Right atrium auricular region (tissue), 2 donors: ENCODE measurements at regions not wholly inside any gene's neighbourhood (a gene's known extent, or its start where the extent isn't known, plus 50 kb on each side); places are given as distances from the start of the nearest gene placed in this dataset.

Source experiments
- DNase-seq: peaks from one replicate; pipeline ENCODE4 v3.0.0-alpha.2; 2019; ENCODE audit warnings: low spot score
- H3K27ac ChIP-seq, 2 donors: fragments of 200-600 bp; sonication (generic); 1 replicate in 1 of 2; 2 replicates in 1 of 2; pipeline ENCODE4 v1.5.1; 2016 to 2019
- H3K27me3 ChIP-seq, 2 donors: fragments of 200-600 bp; sonication (generic); one replicate each; pipeline versions ENCODE4 v1.5.1 to v1.6.0; 2017 to 2019
- H3K36me3 ChIP-seq: fragments of 200-600 bp; sonication (generic); one replicate; pipeline ENCODE4 v1.5.1; 2016
- H3K4me1 ChIP-seq, 2 donors: fragments of 200-600 bp; sonication (generic); one replicate each; pipeline versions ENCODE4 v1.5.1 to v1.6.0; 2017 to 2019
- H3K4me3 ChIP-seq, 2 donors: fragments of 200-600 bp; sonication (generic); 1 replicate in 1 of 2; 2 replicates in 1 of 2; pipeline ENCODE4 v1.5.1; 2017 to 2019; ENCODE audit warnings: mild to moderate bottlenecking in 1 of 2, moderate library complexity in 1 of 2
- H3K9me3 ChIP-seq, 2 donors: fragments of 200-600 bp; sonication (generic); one replicate each; pipeline ENCODE4 v1.5.1; 2019
- TF ChIP-seq, protein P1 (sequence below), 2 donors: fragments of 200-600 bp; sonication (generic); IDR thresholded peaks; one replicate each; pipeline ENCODE4 v1.5.1; 2019; ENCODE audit warnings: antibody characterized with exemption in 2 of 2

- Histone ChIP-seq H3K4me1 (no peaks in the 10 kb centered on the region), H3K36me3 (no peaks in the 10 kb centered on the region), H3K27me3 (no peaks in the 10 kb centered on the region), H3K27ac (no peak overlapping the region), H3K9me3 (no peaks in the 10 kb centered on the region), H3K4me3 (no peak overlapping the region)
- TF ChIP-seq, protein P1, sequence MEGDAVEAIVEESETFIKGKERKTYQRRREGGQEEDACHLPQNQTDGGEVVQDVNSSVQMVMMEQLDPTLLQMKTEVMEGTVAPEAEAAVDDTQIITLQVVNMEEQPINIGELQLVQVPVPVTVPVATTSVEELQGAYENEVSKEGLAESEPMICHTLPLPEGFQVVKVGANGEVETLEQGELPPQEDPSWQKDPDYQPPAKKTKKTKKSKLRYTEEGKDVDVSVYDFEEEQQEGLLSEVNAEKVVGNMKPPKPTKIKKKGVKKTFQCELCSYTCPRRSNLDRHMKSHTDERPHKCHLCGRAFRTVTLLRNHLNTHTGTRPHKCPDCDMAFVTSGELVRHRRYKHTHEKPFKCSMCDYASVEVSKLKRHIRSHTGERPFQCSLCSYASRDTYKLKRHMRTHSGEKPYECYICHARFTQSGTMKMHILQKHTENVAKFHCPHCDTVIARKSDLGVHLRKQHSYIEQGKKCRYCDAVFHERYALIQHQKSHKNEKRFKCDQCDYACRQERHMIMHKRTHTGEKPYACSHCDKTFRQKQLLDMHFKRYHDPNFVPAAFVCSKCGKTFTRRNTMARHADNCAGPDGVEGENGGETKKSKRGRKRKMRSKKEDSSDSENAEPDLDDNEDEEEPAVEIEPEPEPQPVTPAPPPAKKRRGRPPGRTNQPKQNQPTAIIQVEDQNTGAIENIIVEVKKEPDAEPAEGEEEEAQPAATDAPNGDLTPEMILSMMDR (IDR thresholded peaks at IDR 0.05): no peak
- no peak for DNase-seq
Observed at GRCh38 chr10:129375912-129376311, 91.1 kb upstream of the MGMT start.

- Histone ChIP-seq H3K4me1 (no peaks in the 10 kb centered on the region), H3K36me3 (no peaks in the 10 kb centered on the region), H3K9me3 (no peaks in the 10 kb centered on the region), H3K27ac (no peak overlapping the region), H3K4me3 (no peak overlapping the region), H3K27me3 (no peaks in the 10 kb centered on the region)
- TF ChIP-seq, protein P1 (IDR thresholded peaks at IDR 0.05): no peak
- no peak for DNase-seq
Observed at GRCh38 chr10:129380279-129380678, 86.8 kb upstream of the MGMT start.

- H3K27ac ChIP-seq: no peak overlapping the region
- TF ChIP-seq, protein P1 (IDR thresholded peaks at IDR 0.05): no peak
Observed at GRCh38 chr10:129381741-129382140, 85.3 kb upstream of the MGMT start.

DNA sequence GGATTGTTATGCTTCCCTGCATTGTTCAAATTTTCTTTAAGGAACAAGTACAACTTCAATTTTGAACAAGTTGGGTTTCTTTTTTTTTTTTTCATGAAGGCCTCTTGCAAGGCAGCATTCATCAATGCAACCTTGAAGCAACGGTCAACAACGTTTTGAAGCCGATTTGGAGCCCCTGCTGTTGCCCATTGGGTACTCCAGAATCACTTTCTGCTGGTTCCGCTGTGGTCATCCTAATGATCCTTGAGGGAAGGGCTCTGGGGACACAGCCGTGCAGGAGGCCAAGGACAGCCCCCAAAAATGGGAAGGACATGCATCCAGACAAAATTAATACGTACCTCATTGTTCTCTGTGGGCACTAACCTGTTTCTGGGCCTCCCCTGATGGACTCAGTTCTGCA, 84.6 kb upstream of the MGMT start:
- DNase-seq: no peak
- no peaks in the 10 kb centered on the region for H3K27me3 ChIP-seq
- H3K9me3 ChIP-seq: no peaks in the 10 kb centered on the region
- no peaks in the 10 kb centered on the region for H3K36me3 ChIP-seq
- H3K4me3 ChIP-seq: no peak overlapping the region
- no peaks in the 10 kb centered on the region for H3K4me1 ChIP-seq
- TF ChIP-seq, protein P1 (IDR thresholded peaks at IDR 0.05): no peak
- H3K27ac ChIP-seq: no peak overlapping the region

More at GRCh38 chr10:129381741-129382140, 85.3 kb upstream of the MGMT start:
- Histone ChIP-seq H3K36me3 (no peaks in the 10 kb centered on the region), H3K27me3 (no peaks in the 10 kb centered on the region), H3K4me3 (no peak overlapping the region), H3K4me1 (no peaks in the 10 kb centered on the region), H3K9me3 (no peaks in the 10 kb centered on the region)
- no peak for DNase-seq

DNA sequence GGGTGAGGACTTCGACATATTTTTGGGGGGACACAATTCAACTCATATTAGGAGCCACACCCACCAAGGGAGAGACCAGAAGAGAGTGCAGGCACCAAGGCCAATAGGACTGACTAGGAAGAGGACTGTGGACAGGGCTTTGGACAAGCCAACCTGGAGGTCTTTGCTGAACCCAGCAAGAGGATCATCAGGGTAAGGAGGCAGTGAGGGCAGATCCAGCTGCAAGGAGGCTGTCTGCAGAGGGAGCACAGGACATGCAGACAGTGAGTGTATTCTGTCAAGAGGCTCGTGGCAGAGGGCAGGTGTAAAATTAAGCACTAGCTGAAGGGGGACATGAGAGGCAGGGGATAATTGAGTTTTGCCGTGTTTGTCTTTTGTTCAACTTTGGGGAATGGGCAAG, 83.4 kb upstream of the MGMT start:
- H3K9me3 ChIP-seq: no peaks in the 10 kb centered on the region
- TF ChIP-seq, protein P1 (IDR thresholded peaks at IDR 0.05): no peak
- no peaks in the 10 kb centered on the region for H3K36me3 ChIP-seq
- H3K4me1 ChIP-seq: no peaks in the 10 kb centered on the region
- H3K4me3 ChIP-seq: no peak overlapping the region
- H3K27ac ChIP-seq: no peak overlapping the region
- H3K27me3 ChIP-seq: no peaks in the 10 kb centered on the region
- no peak for DNase-seq

- DNase-seq: no peak
- no peaks in the 10 kb centered on the region for H3K36me3 ChIP-seq
- no peaks in the 10 kb centered on the region for H3K27me3 ChIP-seq
- TF ChIP-seq, protein P1 (IDR thresholded peaks at IDR 0.05): no peak
- no peak overlapping the region for H3K4me3 ChIP-seq
- H3K4me1 ChIP-seq: no peaks in the 10 kb centered on the region
- H3K9me3 ChIP-seq: no peaks in the 10 kb centered on the region
- H3K27ac ChIP-seq: no peak overlapping the region
Observed at GRCh38 chr10:129385600-129385999, 81.4 kb upstream of the MGMT start.
